Astrocyte (in vitro differentiated cells and primary cell): ENCODE measurements at regions not wholly inside any gene's neighbourhood (a gene's known extent, or its start where the extent isn't known, plus 50 kb on each side); places are given as distances from the start of the nearest gene placed in this dataset.

Experiments
- DNase-seq: peaks from one replicate; pipeline ENCODE4 v3.0.0-alpha.2; 2010; ENCODE audit warnings: low read depth
- FAIRE-seq: peaks from 2 replicates; lab custom pipeline; 2011; peaks lifted over from hg19 to GRCh38; lab: Jason Lieb, UNC
- H2AFZ ChIP-seq: 2 replicates; pipeline ENCODE4 v1.6.0; 2012; ENCODE audit warnings: low read depth, low read length, inconsistent platforms
- H3K27ac ChIP-seq: 2 replicates; pipeline ENCODE4 v1.5.1; 2011; ENCODE audit warnings: low read depth, low read length, inconsistent platforms
- H3K27me3 ChIP-seq: 2 replicates; pipeline ENCODE4 v1.6.0; 2011; ENCODE audit warnings: low read length, inconsistent platforms; ENCODE audit not compliant: insufficient read depth
- H3K36me3 ChIP-seq: 2 replicates; pipeline ENCODE4 v1.5.1; 2011; ENCODE audit warnings: low read length, inconsistent platforms; ENCODE audit not compliant: insufficient read depth
- H3K4me1 ChIP-seq: 2 replicates; pipeline ENCODE4 v1.5.1; 2011; ENCODE audit warnings: low read length, inconsistent platforms; ENCODE audit not compliant: insufficient read depth
- H3K4me2 ChIP-seq: 2 replicates; pipeline ENCODE4 v1.6.0; 2012; ENCODE audit warnings: low read length, inconsistent platforms
- H3K4me3 ChIP-seq: 2 replicates; pipeline ENCODE4 v1.5.1; 2011; ENCODE audit warnings: low read depth, mild to moderate bottlenecking, low read length, inconsistent platforms; ENCODE audit not compliant: insufficient read depth
- H3K79me2 ChIP-seq: 2 replicates; pipeline ENCODE4 v1.6.0; 2012; ENCODE audit warnings: mild to moderate bottlenecking, low read length, inconsistent platforms; ENCODE audit not compliant: insufficient read depth
- H3K9ac ChIP-seq: 2 replicates; pipeline ENCODE4 v1.6.0; 2012; ENCODE audit warnings: mild to moderate bottlenecking, low read length, inconsistent platforms
- H3K9me3 ChIP-seq: 2 replicates; pipeline ENCODE4 v1.5.1; 2012; ENCODE audit warnings: low read depth, mild to moderate bottlenecking, low read length, inconsistent platforms; ENCODE audit not compliant: insufficient read depth
- H4K20me1 ChIP-seq: 2 replicates; pipeline ENCODE4 v1.6.0; 2012; ENCODE audit warnings: low read length, inconsistent platforms; ENCODE audit not compliant: insufficient read depth
- H3K27ac Mint-ChIP-seq: one replicate; pipeline ENCODE4 v1.8.0; 2021; ENCODE audit warnings: mild to moderate bottlenecking, mixed read lengths; ENCODE audit not compliant: unreplicated experiment
- H3K27me3 Mint-ChIP-seq: one replicate; pipeline ENCODE4 v1.8.0; 2021; ENCODE audit warnings: low read depth, mixed read lengths; ENCODE audit not compliant: unreplicated experiment
- H3K36me3 Mint-ChIP-seq: one replicate; pipeline ENCODE4 v1.8.0; 2021; ENCODE audit warnings: low read depth, mixed read lengths; ENCODE audit not compliant: unreplicated experiment
- H3K4me1 Mint-ChIP-seq: one replicate; pipeline ENCODE4 v1.8.0; 2021; ENCODE audit warnings: low read depth, mixed read lengths; ENCODE audit not compliant: unreplicated experiment
- H3K4me3 Mint-ChIP-seq: one replicate; pipeline ENCODE4 v1.8.0; 2021; ENCODE audit warnings: mild to moderate bottlenecking, moderate library complexity, mixed read lengths; ENCODE audit not compliant: unreplicated experiment
- H3K9me3 Mint-ChIP-seq: one replicate; pipeline ENCODE4 v1.8.0; 2021; ENCODE audit warnings: mild to moderate bottlenecking, mixed read lengths; ENCODE audit not compliant: unreplicated experiment
- EZH2 ChIP-seq: IDR thresholded peaks from 2 replicates; pipeline ENCODE4 v1.6.1; 2012; ENCODE audit warnings: mild to moderate bottlenecking, low read length, inconsistent platforms; ENCODE audit not compliant: insufficient read depth
- TF ChIP-seq, protein P1 (sequence below): IDR thresholded peaks from 2 replicates; pipeline ENCODE4 v1.5.1; 2011; ENCODE audit warnings: low read depth, mild to moderate bottlenecking, inconsistent platforms, low read length, moderate library complexity; ENCODE audit not compliant: insufficient read depth

DNA sequence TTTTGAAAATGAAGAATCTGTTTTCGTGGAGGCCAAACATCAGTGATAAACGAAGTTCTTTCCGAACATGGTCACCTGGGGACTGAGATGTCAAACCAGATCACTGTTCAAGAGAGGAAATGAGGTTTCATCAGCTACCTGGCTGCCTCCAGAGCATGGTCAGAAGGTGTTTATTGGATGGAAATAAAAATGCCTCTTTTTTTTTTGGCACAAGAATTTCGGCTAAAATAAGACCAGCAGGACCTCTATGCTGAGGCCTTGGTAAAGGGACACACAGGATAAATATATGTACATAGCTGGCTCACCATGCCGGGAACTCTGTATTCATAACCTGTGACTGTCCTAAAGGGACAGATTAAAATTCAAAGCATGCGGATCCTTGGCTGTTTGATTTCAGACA is 135.3 kb downstream of the UTP18 start:
- Histone ChIP-seq H3K9ac (no peak overlapping the region), H3K27ac (no peak overlapping the region), H3K36me3 (no peaks in the 10 kb centered on the region), H3K27me3 (no peaks in the 10 kb centered on the region), H3K4me3 (no peak overlapping the region), H4K20me1 (no peaks in the 10 kb centered on the region), H3K79me2 (no peaks in the 10 kb centered on the region), H3K4me1 (peaks cover 4% of the 10 kb centered on the region), H3K4me2 (no peak overlapping the region), H2AFZ (no peak overlapping the region), H3K9me3 (no peaks in the 10 kb centered on the region)
- no peak for DNase-seq
- no peaks in the 10 kb centered on the region for H3K27me3 Mint-ChIP-seq
- FAIRE-seq, result no peak
- no peak overlapping the region for H3K27ac Mint-ChIP-seq
- no peaks in the 10 kb centered on the region for H3K36me3 Mint-ChIP-seq
- no peak overlapping the region for H3K4me3 Mint-ChIP-seq
- TF ChIP-seq EZH2, result no peak
- TF ChIP-seq, protein P1, sequence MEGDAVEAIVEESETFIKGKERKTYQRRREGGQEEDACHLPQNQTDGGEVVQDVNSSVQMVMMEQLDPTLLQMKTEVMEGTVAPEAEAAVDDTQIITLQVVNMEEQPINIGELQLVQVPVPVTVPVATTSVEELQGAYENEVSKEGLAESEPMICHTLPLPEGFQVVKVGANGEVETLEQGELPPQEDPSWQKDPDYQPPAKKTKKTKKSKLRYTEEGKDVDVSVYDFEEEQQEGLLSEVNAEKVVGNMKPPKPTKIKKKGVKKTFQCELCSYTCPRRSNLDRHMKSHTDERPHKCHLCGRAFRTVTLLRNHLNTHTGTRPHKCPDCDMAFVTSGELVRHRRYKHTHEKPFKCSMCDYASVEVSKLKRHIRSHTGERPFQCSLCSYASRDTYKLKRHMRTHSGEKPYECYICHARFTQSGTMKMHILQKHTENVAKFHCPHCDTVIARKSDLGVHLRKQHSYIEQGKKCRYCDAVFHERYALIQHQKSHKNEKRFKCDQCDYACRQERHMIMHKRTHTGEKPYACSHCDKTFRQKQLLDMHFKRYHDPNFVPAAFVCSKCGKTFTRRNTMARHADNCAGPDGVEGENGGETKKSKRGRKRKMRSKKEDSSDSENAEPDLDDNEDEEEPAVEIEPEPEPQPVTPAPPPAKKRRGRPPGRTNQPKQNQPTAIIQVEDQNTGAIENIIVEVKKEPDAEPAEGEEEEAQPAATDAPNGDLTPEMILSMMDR, result no peak
- H3K9me3 Mint-ChIP-seq, result peaks cover 1% of the 10 kb centered on the region
- H3K4me1 Mint-ChIP-seq, result peaks cover 24% of the 10 kb centered on the region

DNA sequence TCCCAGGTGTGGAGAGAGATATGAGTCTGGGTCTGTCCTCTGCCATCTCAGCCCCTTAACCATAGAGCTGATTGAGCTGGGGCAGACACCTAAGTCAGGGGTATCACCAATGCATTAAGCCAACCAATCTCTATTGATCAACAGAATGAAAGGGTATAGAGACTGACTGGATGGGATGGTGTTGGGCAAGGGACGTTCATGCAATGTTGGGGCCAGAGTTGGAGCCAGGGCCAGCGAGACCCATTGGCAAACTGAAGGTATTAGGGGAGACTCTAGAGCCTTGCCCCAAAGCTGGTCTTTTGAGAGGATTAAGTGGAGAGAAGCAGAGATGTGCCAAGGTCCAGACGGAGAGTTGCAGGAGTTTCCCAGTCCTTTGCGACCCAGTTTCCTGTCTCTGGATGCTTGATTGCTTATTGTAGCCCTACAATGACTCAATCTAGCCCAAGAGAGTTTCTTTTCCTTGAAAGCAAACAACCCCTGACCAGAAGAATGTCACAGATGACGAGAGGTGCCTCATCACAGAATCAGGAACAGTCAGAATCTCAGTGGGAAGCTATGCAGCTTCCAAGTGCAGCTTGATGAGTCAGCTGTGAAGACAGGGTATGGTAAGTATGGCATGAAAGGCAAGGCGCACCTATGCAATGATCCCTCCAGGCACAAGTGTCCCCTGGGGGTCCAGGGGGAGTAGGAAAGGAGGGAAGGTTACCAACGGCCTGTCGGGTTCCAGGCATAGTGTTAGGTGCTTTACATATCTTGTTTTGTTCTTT is 137.2 kb downstream of the UTP18 start:
- FAIRE-seq, result peak; percentile 68
- H4K20me1 ChIP-seq, result no peaks in the 10 kb centered on the region
- Mint-ChIP-seq H3K27ac (peak overlapping the region; percentile 97), H3K9me3 (no peaks in the 10 kb centered on the region), H3K27me3 (peaks cover 8% of the 10 kb centered on the region), H3K4me1 (peaks cover 16% of the 10 kb centered on the region), H3K4me3 (peak overlapping the region; percentile 74), H3K36me3 (no peaks in the 10 kb centered on the region)
- TF ChIP-seq, protein P1, result no peak
- no peak overlapping the region for H3K9ac ChIP-seq
- no peaks in the 10 kb centered on the region for H3K79me2 ChIP-seq
- H3K4me3 ChIP-seq, result no peak overlapping the region
- H3K9me3 ChIP-seq, result no peaks in the 10 kb centered on the region
- peaks cover 4% of the 10 kb centered on the region for H3K4me1 ChIP-seq
- H3K4me2 ChIP-seq, result peak overlapping the region; percentile 44
- H3K36me3 ChIP-seq, result no peaks in the 10 kb centered on the region
- H3K27ac ChIP-seq, result no peak overlapping the region
- peak; percentile 43 for DNase-seq
- H2AFZ ChIP-seq, result no peak overlapping the region
- no peaks in the 10 kb centered on the region for H3K27me3 ChIP-seq

DNA sequence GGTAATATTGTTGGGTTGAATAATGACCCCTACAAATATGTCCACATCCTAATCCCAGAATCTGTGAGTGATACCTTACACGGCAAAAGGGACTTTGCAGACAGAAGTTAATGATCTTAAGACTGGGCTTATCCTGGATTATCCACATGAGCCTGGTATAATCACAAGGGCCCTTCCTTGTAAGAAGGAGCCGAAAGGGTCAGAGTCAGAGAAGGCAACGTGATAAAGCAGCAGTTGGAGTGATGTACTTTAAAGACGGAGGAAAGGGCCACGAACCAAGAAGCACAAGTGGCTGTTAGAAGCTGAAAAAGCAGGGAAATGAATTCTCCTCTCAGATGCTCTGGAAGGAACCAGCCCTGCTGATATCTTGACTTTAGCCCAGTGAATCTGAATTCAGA is 137.8 kb downstream of the UTP18 start:
- Histone ChIP-seq H3K9me3 (no peaks in the 10 kb centered on the region), H3K27ac (no peak overlapping the region), H3K4me3 (no peak overlapping the region), H3K4me1 (peaks cover 4% of the 10 kb centered on the region), H3K9ac (no peak overlapping the region), H3K27me3 (no peaks in the 10 kb centered on the region), H2AFZ (no peak overlapping the region), H3K79me2 (no peaks in the 10 kb centered on the region), H4K20me1 (no peaks in the 10 kb centered on the region), H3K4me2 (peak overlapping the region; percentile 25), H3K36me3 (no peaks in the 10 kb centered on the region)
- Mint-ChIP-seq H3K27ac (peak overlapping the region; percentile 97), H3K4me3 (no peak overlapping the region), H3K27me3 (peaks cover 8% of the 10 kb centered on the region), H3K9me3 (no peaks in the 10 kb centered on the region), H3K4me1 (peaks cover 16% of the 10 kb centered on the region), H3K36me3 (no peaks in the 10 kb centered on the region)
- TF ChIP-seq, protein P1, result no peak
- no peak for TF ChIP-seq EZH2
- DNase-seq (no peak), FAIRE-seq (no peak)
